ES-I3 (cell line): ENCODE measurements at regions not wholly inside any gene's neighbourhood (a gene's known extent, or its start where the extent isn't known, plus 50 kb on each side); places are given as distances from the start of the nearest gene placed in this dataset.

Experiments used
- H3K36me3 ChIP-seq: 2 replicates; pipeline ENCODE4 v1.6.1; 2013; ENCODE audit warnings: mild to moderate bottlenecking, low read length, control low read depth, moderate library complexity; ENCODE audit not compliant: insufficient read depth
- H3K4me1 ChIP-seq: 2 replicates; pipeline ENCODE4 v1.6.1; 2013; ENCODE audit warnings: mild to moderate bottlenecking, control low read depth, low read length; ENCODE audit not compliant: insufficient read depth
- H3K9ac ChIP-seq: 2 replicates; pipeline ENCODE4 v1.6.1; 2013; ENCODE audit warnings: low read depth, mild to moderate bottlenecking, low read length, moderate library complexity
- H3K9me3 ChIP-seq: 2 replicates; pipeline ENCODE4 v1.6.1; 2013; ENCODE audit warnings: mild to moderate bottlenecking, low read length, moderate library complexity; ENCODE audit not compliant: control insufficient read depth, insufficient read depth

DNA sequence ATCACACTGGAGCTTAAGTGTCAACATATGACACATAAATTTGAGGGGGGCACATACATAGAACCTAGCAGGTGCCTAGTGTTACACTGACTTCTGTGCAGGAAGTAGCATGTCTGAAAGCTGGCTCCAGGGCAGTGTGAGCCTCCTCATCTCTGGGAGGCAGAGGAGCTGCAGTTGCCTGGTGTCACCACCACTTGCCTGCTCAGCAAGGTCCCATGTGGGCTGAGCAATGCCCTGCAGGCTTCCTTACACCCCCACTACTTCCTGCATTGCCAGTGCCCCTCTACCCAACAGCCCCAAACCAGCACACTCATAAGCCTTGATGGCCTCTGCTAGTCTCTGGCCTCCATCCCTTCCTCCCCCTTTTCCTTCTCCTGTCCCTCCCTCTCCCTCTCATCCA is 165.8 kb downstream of the BUD13 start:
- H3K36me3 ChIP-seq = no peaks in the 10 kb centered on the region
- no peaks in the 10 kb centered on the region for H3K9me3 ChIP-seq
- no peak overlapping the region for H3K9ac ChIP-seq
- H3K4me1 ChIP-seq = peaks cover under 1% of the 10 kb centered on the region; the same call in 1 of the 2 replicates

DNA sequence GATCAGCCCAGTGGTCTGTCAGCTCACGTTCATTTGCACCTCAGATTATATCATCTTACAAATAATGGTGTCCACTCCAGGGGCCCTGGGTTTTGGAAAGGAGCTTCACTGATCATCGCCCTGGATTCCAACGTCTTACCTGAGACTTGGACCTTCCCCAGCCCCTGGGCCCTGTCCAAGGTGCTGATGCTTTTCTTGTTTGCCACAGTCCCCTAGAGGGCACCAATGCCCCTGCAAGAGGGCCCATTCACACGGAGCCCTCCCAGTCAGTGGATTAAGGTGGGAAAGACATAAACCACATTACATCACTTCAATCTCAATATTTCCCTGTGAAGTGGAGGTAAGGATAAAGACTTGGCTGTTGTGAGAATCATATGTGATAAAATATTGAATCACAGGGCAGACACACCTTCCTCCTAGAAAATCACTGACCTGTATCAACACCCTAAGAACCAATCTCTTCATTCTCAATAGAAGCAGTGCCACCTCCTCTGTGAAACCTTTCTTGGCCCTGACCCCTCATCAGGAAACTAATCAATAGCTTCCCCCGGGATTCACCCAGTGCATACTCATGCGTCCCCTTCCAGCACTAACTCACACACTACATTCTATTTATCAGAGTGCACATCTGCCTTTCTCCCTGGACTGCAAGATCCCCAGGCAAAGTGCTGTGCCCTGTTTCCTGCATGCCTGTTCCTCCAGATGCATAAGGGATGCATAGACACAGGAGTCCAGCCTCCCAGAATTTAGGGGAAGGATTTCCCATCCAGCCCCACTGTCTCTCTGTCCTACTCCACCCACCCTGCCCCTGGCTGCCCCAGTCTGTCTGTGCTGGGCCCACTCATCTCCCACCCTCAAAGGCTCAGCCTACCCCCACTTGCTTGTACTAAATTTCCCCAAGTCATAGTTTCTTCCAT is 167.0 kb downstream of the BUD13 start:
- Histone ChIP-seq H3K4me1 (peaks cover 6% of the 10 kb centered on the region), H3K9me3 (no peaks in the 10 kb centered on the region), H3K9ac (no peak overlapping the region), H3K36me3 (no peaks in the 10 kb centered on the region)

DNA sequence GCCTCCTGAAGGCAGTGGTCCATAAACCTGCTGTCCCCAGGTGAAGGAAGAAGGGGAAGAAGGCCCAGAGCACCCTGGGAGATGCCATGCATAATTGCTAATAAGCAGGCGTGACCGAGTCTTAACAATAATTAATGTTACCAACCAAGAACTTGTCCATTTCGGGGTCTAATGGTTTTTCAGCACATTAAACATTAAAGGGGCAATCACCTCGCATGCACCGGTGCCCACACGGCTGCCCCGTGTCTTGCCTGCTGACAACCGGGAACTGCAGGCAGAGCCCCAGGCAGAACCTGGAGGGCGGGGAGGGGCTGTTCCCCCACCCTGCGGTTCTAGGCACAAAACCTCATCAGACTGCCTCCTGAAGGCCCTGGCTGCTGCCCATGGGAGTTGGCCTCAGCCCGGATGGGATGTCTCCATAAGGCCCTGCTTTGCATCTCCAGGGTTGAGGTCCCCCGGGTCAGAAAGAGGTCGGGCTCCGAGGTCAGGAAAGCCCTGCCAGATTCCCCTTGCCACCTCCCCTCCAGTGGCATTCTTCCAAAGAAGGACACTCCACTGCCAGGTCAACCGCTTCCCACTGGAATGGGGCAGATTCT is 169.0 kb downstream of the BUD13 start:
- H3K9me3 ChIP-seq = no peaks in the 10 kb centered on the region
- peaks cover 6% of the 10 kb centered on the region for H3K4me1 ChIP-seq
- no peaks in the 10 kb centered on the region for H3K36me3 ChIP-seq
- H3K9ac ChIP-seq = no peak overlapping the region

DNA sequence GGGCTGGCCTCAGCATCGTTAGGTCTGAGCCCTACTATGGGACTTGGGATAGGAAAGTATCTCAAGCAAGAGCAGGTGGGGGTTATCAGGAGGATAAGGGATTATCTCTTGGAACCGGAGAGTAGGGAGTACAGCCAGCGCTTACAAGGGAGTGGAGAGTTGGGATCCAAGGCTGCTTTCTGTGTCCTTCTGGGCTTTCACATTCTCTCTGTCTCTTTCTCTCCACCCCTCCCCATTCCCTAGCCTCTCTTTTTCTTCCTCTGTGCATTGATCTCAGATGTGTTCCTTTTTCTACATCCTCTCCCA is 170.2 kb downstream of the BUD13 start:
- Histone ChIP-seq H3K9me3 (no peaks in the 10 kb centered on the region), H3K36me3 (no peaks in the 10 kb centered on the region), H3K9ac (no peak overlapping the region), H3K4me1 (peaks cover 6% of the 10 kb centered on the region)

DNA sequence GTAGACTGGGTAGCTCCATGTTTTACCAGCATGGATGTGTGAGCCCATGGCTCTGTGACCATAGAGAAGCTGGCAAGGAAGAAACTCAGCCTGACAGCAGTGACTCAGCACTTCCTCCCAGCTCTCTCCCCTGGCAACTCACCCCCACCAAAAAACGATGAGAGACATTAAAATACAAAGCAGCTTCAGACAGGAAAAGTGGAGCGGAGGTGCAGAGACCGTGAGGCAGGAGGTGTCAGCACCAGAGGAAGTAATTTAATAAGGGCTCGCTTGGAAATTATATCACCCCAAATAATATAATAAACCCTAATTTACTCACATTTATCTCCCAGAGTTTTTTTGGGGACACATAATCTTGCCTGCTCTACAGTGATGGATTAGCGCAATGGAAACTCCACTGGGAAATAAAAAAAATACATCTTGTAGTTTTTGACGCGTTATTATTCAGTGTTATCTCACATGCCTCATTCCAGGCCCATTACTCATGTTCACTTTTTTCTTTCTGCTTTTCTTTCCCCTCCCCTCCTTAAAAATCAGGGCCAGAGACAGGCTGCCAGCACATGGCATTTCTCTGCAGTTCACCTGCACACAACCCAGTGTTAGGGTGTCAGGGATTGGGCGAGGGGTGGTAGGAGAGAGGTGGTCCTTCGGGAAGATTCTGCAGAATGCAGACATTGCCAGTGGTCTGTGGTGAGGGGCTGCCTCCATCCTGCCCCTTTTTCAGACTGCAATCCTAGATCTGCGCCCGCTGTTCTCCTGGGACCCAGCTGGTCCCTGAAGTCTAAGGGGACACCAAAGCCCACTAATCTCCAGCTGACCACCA is 170.8 kb downstream of the BUD13 start:
- Histone ChIP-seq H3K9ac (no peak overlapping the region), H3K36me3 (no peaks in the 10 kb centered on the region), H3K4me1 (peaks cover 6% of the 10 kb centered on the region), H3K9me3 (no peaks in the 10 kb centered on the region)

DNA sequence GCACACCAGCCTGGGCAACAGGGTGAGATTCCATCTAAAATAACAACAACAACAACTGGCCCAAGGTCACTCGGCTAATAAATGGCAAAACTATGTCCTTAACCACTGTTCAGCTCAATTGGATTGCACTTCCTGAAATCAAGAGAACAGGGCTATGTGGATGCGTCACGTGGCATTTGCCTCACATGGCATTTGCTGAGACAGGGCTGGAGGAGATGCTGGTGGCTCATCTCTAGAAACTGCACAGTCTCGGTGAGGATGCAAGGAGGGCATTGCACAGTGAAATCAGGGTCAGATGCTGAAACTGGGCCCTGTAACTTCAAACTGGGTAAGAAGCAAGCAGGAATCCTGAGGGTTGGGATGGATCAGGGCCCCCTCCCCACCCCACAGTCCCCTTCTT is 171.9 kb downstream of the BUD13 start:
- no peaks in the 10 kb centered on the region for H3K36me3 ChIP-seq
- H3K9ac ChIP-seq = no peak overlapping the region
- H3K4me1 ChIP-seq = peaks cover 6% of the 10 kb centered on the region
- no peaks in the 10 kb centered on the region for H3K9me3 ChIP-seq

DNA sequence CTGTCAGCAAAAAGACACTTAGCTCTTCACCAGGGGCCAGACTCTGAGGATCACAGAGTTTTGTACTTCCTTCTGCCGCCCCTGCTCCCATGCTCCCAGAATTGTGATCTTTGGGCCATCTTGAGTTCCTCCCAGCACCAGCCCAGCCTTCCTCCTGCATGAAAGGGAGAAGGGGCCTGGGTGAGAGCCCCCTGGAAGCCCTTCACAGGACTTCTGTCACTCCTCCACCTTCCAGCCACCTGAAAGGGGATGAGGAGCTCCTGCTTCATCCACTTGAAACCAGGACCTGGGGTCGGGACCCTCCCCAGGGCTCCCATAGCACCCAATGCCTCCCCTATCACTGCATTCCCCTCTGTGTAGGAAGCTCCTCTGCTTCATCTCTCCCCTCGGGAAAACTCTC is 174.2 kb downstream of the BUD13 start:
- peaks cover 6% of the 10 kb centered on the region for H3K4me1 ChIP-seq
- no peaks in the 10 kb centered on the region for H3K36me3 ChIP-seq
- H3K9me3 ChIP-seq = no peaks in the 10 kb centered on the region
- H3K9ac ChIP-seq = no peak overlapping the region

DNA sequence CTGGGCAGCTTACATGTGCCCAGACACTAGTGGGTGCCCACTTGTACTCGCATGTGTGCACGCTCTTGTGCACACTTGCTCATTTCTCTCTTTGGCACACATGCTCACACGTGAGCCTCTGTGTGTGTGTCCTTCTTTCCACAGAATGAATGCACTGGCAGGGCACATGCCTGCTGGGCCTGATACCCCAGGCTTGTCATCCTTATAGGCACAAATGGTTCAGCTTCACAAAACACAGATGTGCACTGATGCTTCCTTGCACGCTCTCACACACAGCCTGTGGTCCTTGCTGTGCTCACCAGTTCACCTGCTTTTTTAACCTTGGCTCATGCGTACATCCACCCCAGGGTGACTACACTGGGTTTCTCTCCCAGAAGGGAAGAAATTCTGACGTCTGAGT is 174.8 kb downstream of the BUD13 start:
- no peaks in the 10 kb centered on the region for H3K36me3 ChIP-seq
- no peak overlapping the region for H3K9ac ChIP-seq
- no peaks in the 10 kb centered on the region for H3K9me3 ChIP-seq
- peaks cover 6% of the 10 kb centered on the region for H3K4me1 ChIP-seq

DNA sequence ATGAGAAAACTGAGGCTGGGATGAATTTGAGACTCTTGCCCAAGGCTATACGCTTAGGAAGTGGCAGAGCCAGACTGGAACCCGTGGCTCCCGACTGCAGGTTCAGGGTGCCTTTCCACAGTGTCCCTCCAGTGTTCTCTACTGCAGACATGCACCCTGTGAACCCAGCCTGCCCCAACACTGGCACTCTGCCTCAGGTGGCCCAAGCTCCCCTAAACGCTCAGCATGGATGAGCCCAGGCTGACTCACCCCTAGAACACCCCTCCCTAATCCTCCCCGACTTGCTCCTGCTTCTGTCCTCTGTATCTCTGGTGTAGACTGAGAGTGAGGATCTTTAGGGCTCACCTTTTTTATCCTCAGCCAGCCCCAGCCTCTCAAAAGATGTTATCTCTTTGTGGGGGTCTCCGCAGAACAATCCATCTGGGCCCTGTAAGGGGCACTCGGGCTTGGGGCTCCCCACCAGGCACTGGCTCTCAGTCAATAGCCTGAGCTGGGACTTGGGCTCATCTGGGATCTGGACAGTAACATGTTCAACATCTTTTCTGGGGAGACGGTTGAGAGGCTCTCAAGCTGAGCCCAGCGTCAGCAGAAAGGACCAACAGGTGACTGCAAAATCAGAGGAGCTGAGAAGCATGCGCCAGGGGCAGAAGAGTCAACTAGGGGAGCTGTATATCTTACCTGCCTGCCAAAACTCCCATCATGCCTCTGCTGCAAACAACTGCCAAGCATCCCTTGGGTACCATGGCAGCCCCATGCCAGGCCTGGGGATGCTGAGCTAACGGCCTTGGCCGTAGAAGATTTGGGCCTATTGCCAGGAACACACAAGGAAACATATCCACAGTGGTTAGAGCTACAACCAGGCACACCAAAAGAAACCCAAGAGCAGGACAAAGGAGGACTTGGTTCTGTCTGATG is 176.2 kb downstream of the BUD13 start:
- Histone ChIP-seq H3K9ac (no peak overlapping the region), H3K36me3 (no peaks in the 10 kb centered on the region), H3K9me3 (no peaks in the 10 kb centered on the region), H3K4me1 (peaks cover 2% of the 10 kb centered on the region)

DNA sequence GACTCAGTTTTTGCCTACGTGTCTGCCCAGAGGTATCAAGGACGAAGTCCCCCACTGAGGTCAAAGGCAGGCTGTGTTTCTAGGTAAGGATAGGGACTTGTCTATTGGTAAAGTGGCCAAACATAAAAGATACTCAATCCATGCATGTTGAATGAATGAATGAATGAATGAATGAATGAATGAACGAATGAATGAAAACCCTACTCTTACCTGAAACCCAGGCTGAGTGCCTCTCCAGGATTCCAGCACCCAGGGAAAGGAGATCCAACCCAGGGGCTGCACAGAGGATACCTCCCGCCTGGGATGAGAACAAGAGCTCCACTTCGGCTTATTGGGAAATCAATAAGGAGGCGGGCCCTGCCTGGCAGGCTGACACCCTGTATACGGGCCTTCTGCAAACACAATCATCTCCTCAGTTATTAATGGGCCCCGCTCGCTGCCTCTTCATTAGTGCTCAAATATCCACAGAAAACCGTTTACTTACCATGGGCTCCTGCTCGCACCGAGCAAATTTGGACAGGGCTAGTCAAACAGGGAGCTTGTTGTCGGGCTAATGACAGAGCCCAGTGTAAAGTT is 177.4 kb downstream of the BUD13 start:
- Histone ChIP-seq H3K36me3 (no peaks in the 10 kb centered on the region), H3K9ac (no peak overlapping the region), H3K9me3 (no peaks in the 10 kb centered on the region), H3K4me1 (no peaks in the 10 kb centered on the region)

DNA sequence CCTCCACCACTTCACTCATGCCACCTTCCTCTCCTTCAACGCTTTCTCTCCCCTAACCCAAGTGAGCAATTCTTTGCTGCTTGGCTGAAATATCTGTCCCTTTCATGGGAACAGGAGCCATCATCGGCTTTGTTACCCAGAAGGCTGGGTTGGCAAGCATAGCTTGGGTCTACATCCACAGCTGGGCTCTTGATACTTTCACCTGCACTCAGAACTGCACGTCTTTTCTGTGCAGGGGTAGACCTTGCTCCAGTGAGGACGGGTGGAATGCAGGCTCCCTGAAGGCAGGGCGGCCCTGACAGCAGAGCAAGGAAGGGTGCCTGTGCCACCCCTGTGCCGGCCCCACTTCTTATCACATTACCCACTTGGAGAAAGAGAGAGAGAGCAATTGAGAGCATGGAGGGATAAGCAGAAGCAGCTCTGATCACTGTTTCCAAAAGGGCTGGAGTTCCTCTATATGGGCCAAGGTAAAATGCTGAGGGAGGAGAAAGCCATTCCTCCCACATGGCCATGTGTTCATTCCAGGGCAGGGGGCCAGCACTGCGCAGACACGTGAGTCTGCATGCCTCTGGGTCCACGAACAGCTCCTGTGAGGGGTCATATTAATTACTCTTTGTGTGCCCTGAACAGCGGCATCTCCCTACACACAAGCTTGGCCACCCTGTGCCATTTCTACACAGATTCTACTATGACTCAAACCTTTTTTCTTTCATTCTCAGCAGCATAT is 181.8 kb downstream of the BUD13 start:
- Histone ChIP-seq H3K36me3 (no peaks in the 10 kb centered on the region), H3K4me1 (no peaks in the 10 kb centered on the region), H3K9me3 (no peaks in the 10 kb centered on the region), H3K9ac (no peak overlapping the region)

DNA sequence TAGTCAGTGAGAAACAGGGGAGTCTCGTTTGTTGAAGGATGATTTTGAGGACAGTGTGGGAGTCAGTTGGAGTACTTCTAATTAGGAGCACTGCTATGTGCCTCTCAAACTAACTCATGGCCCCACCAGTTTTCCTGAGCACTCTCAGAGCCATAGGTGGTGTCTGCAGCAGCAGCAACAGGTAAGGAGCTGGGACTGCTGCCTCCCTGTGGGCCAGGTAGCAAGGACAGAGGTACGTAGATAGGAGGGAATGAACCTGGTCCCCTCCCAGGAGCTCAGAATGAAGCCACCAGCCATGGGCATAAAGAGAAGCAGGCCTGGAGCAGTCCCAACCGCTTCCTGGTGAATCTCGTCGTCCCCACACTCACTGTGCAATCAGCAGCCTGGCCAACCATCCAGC is 183.4 kb downstream of the BUD13 start:
- no peaks in the 10 kb centered on the region for H3K4me1 ChIP-seq
- H3K36me3 ChIP-seq = no peaks in the 10 kb centered on the region
- H3K9me3 ChIP-seq = no peaks in the 10 kb centered on the region
- no peak overlapping the region for H3K9ac ChIP-seq

DNA sequence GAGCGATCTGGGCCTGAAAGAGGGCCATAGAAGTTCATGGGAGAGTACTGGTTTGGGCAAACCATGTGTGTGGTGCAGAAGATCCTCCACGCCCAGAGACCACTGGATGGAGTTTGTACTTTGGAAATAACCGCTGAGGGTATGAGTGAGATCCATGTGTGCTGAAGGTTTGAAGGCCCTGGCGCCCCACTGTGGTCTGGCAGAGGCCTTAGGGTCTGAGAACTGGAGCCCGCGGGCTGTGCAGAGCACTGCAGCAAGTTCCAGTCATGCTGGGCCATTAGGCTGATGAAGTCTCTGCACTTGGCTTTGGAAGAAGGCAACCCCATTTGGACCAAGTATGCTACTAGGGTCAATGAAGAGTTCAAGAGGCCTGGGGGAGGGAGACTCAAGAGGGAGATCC is 186.4 kb downstream of the BUD13 start:
- H3K9me3 ChIP-seq = no peaks in the 10 kb centered on the region
- peaks cover 6% of the 10 kb centered on the region; the same call in 1 of the 2 replicates for H3K4me1 ChIP-seq
- no peaks in the 10 kb centered on the region for H3K36me3 ChIP-seq
- no peak overlapping the region for H3K9ac ChIP-seq
